Endothelial cell of umbilical vein (primary cell): ENCODE measurements at regions not wholly inside any gene's neighbourhood (a gene's known extent, or its start where the extent isn't known, plus 50 kb on each side); places are given as distances from the start of the nearest gene placed in this dataset.

Experiments
- BruUV-seq: library from RNA; stranded (reverse); fragments of 400-500 nt; replicated peaks from 2 replicates; lab custom pipeline; 2021; lab: Mats Ljungman, UMichigan
- CTCF ChIA-PET: fragments of 300-600, 350-600 bp; sonication (Branson Sonifier 250); formaldehyde crosslinking; loops from one replicate; lab custom pipeline; 2021; ENCODE audit warnings: antibody characterized with exemption, inconsistent platforms; lab: Charles Lee
- POLR2A ChIA-PET: fragments of 300-600, 350-600 bp; sonication (Branson Sonifier 250); formaldehyde crosslinking; loops from one replicate; lab custom pipeline; 2021; ENCODE audit warnings: antibody characterized with exemption, inconsistent platforms; lab: Charles Lee
- DNase-seq: peaks from one replicate; pipeline ENCODE4 v3.0.0-alpha.2; 2011; ENCODE audit warnings: low read depth, low spot score
- FAIRE-seq: peaks from 2 replicates; lab custom pipeline; 2011; peaks lifted over from hg19 to GRCh38; lab: Jason Lieb, UNC
- H2AFZ ChIP-seq: 2 replicates; pipeline ENCODE4 v1.6.0; 2012; ENCODE audit warnings: low read depth, low read length, control low read depth, inconsistent platforms
- H3K27ac ChIP-seq: 2 replicates; pipeline ENCODE4 v1.5.1; 2011; ENCODE audit warnings: low read depth, mild to moderate bottlenecking, control low read depth, low read length, moderate library complexity; ENCODE audit not compliant: insufficient read depth
- H3K27me3 ChIP-seq, 2 experiments: 2 replicates each; pipeline versions ENCODE4 v1.6.0 to v1.6.1; 2011; ENCODE audit warnings: low read length in 2 of 2, mixed read lengths in 1 of 2; ENCODE audit not compliant: control insufficient read depth in 2 of 2, insufficient read depth in 2 of 2
- H3K36me3 ChIP-seq, 2 experiments: 2 replicates in 1 of 2; 3 replicates in 1 of 2; pipeline ENCODE4 v1.5.1; 2011; ENCODE audit warnings: low read length in 2 of 2, mild to moderate bottlenecking in 1 of 2, moderate library complexity in 1 of 2; ENCODE audit not compliant: control insufficient read depth in 2 of 2, insufficient read depth in 2 of 2; ENCODE audit errors: extremely low read depth in 1 of 2
- H3K4me1 ChIP-seq: 3 replicates; pipeline ENCODE4 v1.5.1; 2011; ENCODE audit warnings: mild to moderate bottlenecking, low read length; ENCODE audit not compliant: control insufficient read depth, insufficient read depth; ENCODE audit errors: extremely low read depth
- H3K4me2 ChIP-seq: 2 replicates; pipeline ENCODE4 v1.6.1; 2011; ENCODE audit warnings: low read length, control low read depth, mixed read lengths; ENCODE audit not compliant: insufficient read depth
- H3K4me3 ChIP-seq, 3 experiments: fragments of 200-600 bp in 1 of 3; sonication (generic), shearing (Covaris generic) in 1 of 3; replicated peaks in 1 of 3; 2 replicates each; pipeline ENCODE4 v1.5.1; 2011 to 2016; ENCODE audit warnings: control low read depth in 3 of 3, low read length in 3 of 3, mild to moderate bottlenecking in 2 of 3, inconsistent platforms in 1 of 3, low read depth in 1 of 3, moderate library complexity in 1 of 3; ENCODE audit not compliant: insufficient read depth in 1 of 3
- H3K79me2 ChIP-seq: 2 replicates; pipeline ENCODE4 v1.6.0; 2012; ENCODE audit warnings: low read length, inconsistent platforms; ENCODE audit not compliant: control insufficient read depth, insufficient read depth
- H3K9ac ChIP-seq: replicated peaks from 2 replicates; pipeline ENCODE3; 2011; ENCODE audit warnings: low read length, control low read depth; ENCODE audit not compliant: insufficient read depth; ENCODE audit errors: extremely low read depth
- H3K9me1 ChIP-seq: replicated peaks from 3 replicates; pipeline ENCODE4 v1.6.0; 2011; ENCODE audit warnings: mild to moderate bottlenecking, low read length; ENCODE audit not compliant: control insufficient read depth, insufficient read depth; ENCODE audit errors: extremely low read depth
- H3K9me3 ChIP-seq: replicated peaks from 2 replicates; pipeline ENCODE4 v1.5.1; 2012; ENCODE audit warnings: low read length, inconsistent platforms; ENCODE audit not compliant: control insufficient read depth, insufficient read depth
- H4K20me1 ChIP-seq: replicated peaks from 2 replicates; pipeline ENCODE3; 2011; ENCODE audit warnings: mild to moderate bottlenecking, low read length; ENCODE audit not compliant: control insufficient read depth, insufficient read depth; ENCODE audit errors: extremely low read depth
- CTCF ChIP-seq, 2 donors: IDR thresholded peaks; 1 replicate in 1 of 2; 2 replicates in 1 of 2; pipeline ENCODE4 v1.5.1; 2011; ENCODE audit warnings: low read length in 2 of 2, mild to moderate bottlenecking in 2 of 2, moderate library complexity in 2 of 2, control low read depth in 1 of 2, inconsistent platforms in 1 of 2, low read depth in 1 of 2; ENCODE audit not compliant: insufficient read depth in 1 of 2; ENCODE audit errors: extremely low read depth in 1 of 2
- EZH2 ChIP-seq: IDR thresholded peaks from 2 replicates; pipeline ENCODE4 v1.6.1; 2012; ENCODE audit warnings: borderline replicate concordance, low read depth, mild to moderate bottlenecking, moderate library complexity, low read length, inconsistent platforms; ENCODE audit not compliant: severe bottlenecking
- FOS ChIP-seq: IDR thresholded peaks from 2 replicates; pipeline ENCODE4 v1.6.1; 2011; ENCODE audit warnings: mild to moderate bottlenecking, low read length, moderate library complexity, borderline replicate concordance; ENCODE audit not compliant: insufficient read depth
- GATA2 ChIP-seq: IDR thresholded peaks from 2 replicates; pipeline ENCODE4 v1.7.0; 2011; ENCODE audit warnings: low read depth, mild to moderate bottlenecking, moderate library complexity, mixed read lengths, low read length; ENCODE audit not compliant: insufficient read length, insufficient read depth
- JUN ChIP-seq: IDR thresholded peaks from 2 replicates; pipeline ENCODE4 v1.6.1; 2011; ENCODE audit warnings: borderline replicate concordance, low read depth; ENCODE audit not compliant: insufficient read length, insufficient read depth
- MYC ChIP-seq: IDR thresholded peaks from one replicate; pipeline ENCODE4 v1.6.1; 2011; ENCODE audit warnings: mild to moderate bottlenecking, low read depth, low read length
- POLR2A ChIP-seq: IDR thresholded peaks from 2 replicates; pipeline ENCODE4 v1.6.1; 2012; ENCODE audit warnings: low read depth, mild to moderate bottlenecking, control low read depth, low read length
- POLR2AphosphoS5 ChIP-seq: IDR thresholded peaks from 2 replicates; pipeline ENCODE4 v1.6.1; 2012; ENCODE audit warnings: low read depth, mild to moderate bottlenecking, control low read depth, low read length, moderate library complexity; ENCODE audit not compliant: insufficient read depth
- dilution Hi-C: fragments of 300-500 bp; cut with MboI; formaldehyde crosslinking; loops from one replicate; pipeline ENCODE4 v1.15.0; 2019; ENCODE audit warnings: low sequenced_read_pairs; ENCODE audit not compliant: extremely low pct_ligation_motif_present
- intact Hi-C: fragments of 100-400 bp; cut with micrococcal nuclease; formaldehyde crosslinking; loops from one replicate; pipeline ENCODE4 v1.10.0; 2022
- TF ChIP-seq, protein P1 (sequence below): IDR thresholded peaks from 2 replicates; pipeline ENCODE4 v1.6.1; 2011; ENCODE audit not compliant: insufficient read depth, insufficient read length

- ChIA-PET CTCF (no interaction called here), POLR2A (no interaction called here)
- no peaks in the 10 kb centered on the region for H3K9me1 ChIP-seq
- peaks cover 6% of the 10 kb centered on the region for H3K9me3 ChIP-seq
- H3K4me2 ChIP-seq = no peak overlapping the region
- no peak overlapping the region for H3K4me3 ChIP-seq
- BruUV-seq = no TSS peak
- H3K36me3 ChIP-seq = no peaks in the 10 kb centered on the region
- H3K79me2 ChIP-seq = no peaks in the 10 kb centered on the region
- no peak overlapping the region for H3K9ac ChIP-seq
- intact Hi-C loops = no loop called here
- H3K27ac ChIP-seq = no peak overlapping the region
- no peaks in the 10 kb centered on the region for H3K4me1 ChIP-seq
- no peaks in the 10 kb centered on the region for H3K27me3 ChIP-seq
- DNase-seq (no peak), FAIRE-seq (no peak)
- TF ChIP-seq POLR2AphosphoS5 = no peak
- no peak for TF ChIP-seq POLR2A
- H4K20me1 ChIP-seq = no peaks in the 10 kb centered on the region
- H2AFZ ChIP-seq = no peak overlapping the region
- dilution Hi-C loops = no loop called here
These were observed 814.8 kb downstream of the BRD1 start for GRCh38 chr22:49012712-49013395.

DNA sequence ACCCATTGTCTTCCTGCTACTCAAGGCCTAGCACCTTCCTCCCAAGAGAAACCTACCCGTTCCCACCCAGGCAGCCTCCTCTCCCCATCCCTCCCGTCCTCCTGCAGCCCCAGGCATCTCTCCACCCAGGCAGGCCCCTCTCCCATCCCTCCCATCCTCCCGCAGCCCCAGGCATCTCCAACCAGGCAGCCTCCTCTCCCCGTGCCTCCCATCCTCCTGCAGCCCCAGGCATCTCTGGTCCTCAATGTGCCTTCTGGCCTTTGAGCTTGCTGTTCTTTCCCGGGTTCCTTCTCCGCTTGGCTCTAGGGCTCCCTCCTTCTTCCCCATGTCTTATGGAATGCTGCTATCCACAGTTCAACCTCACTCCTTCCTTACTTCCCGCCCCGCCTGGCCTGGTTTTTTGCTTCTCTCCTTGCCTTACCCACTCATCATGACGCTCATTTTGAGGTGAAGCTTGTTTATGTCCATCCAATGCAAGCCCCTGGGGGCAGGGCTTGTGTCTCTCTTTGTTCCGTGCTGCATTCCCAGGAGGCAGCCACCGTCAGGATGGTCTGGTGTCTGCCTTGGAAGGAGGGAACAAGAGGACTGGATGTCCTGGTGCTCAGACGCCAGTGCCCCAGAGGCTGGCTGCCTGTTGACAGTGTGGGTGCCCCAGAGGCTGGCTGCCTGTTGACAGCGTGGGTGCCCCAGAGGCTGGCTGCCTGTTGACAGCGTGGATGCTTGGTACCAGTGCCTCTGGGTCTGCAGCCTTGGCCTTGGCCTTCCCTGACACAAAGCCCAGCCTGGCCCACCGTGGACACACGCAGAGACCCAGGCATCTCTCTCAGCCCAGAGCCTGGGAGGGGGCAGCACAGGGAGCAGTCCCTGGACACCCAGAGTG, 815.7 kb downstream of the BRD1 start:
- no peak for FAIRE-seq
- Histone ChIP-seq H3K9ac (no peak overlapping the region), H3K79me2 (no peaks in the 10 kb centered on the region), H3K4me1 (no peaks in the 10 kb centered on the region), H3K27ac (no peak overlapping the region), H3K9me3 (peaks cover 6% of the 10 kb centered on the region), H3K36me3 (no peaks in the 10 kb centered on the region), H2AFZ (no peak overlapping the region), H3K4me3 (no peak overlapping the region), H3K27me3 (no peaks in the 10 kb centered on the region), H3K9me1 (no peaks in the 10 kb centered on the region), H4K20me1 (no peaks in the 10 kb centered on the region), H3K4me2 (no peak overlapping the region)
- CTCF ChIA-PET = no interaction called here
- dilution Hi-C loops = no loop called here
- DNase-seq = no peak
- POLR2A ChIA-PET = no interaction called here
- intact Hi-C loops = no loop called here
- TF ChIP-seq, protein P1, sequence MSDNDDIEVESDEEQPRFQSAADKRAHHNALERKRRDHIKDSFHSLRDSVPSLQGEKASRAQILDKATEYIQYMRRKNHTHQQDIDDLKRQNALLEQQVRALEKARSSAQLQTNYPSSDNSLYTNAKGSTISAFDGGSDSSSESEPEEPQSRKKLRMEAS = no peak
- TF ChIP-seq POLR2A (no peak), GATA2 (no peak), CTCF (IDR thresholded peaks at IDR 0.05; ENCODE audit: extremely low read depth in 1 of 2, insufficient read depth in 1 of 2, low read depth in 1 of 2, low read length in 2 of 2) (no peak), EZH2 (no peak), FOS (no peak), POLR2AphosphoS5 (no peak), MYC (no peak), JUN (no peak)
- BruUV-seq = no TSS peak
